Uterus (tissue), 2 donors: ENCODE measurements at regions not wholly inside any gene's neighbourhood (a gene's known extent, or its start where the extent isn't known, plus 50 kb on each side); places are given as distances from the start of the nearest gene placed in this dataset.

Experiments
- CTCF ChIP-seq, 4 experiments: fragments of 200-600 bp in 2 of 4; fragments of 450-650 bp in 2 of 4; sonication (generic) in 2 of 4; IDR thresholded peaks; one replicate each; pipeline ENCODE4 v1.5.1; 2016 to 2019; ENCODE audit warnings: antibody characterized with exemption in 4 of 4, mild to moderate bottlenecking in 2 of 4, moderate library complexity in 1 of 4
- POLR2A ChIP-seq, 2 donors: fragments of 450-650 bp; IDR thresholded peaks; one replicate each; pipeline ENCODE4 v1.6.1; 2016; ENCODE audit warnings: antibody characterized with exemption in 2 of 2, mild to moderate bottlenecking in 1 of 2, moderate library complexity in 1 of 2

GRCh38 chr4:181710143-181710542 is 533.1 kb upstream of the TENM3 start:
- TF ChIP-seq CTCF (IDR thresholded peaks at IDR 0.05) (no peak), POLR2A (IDR thresholded peaks at IDR 0.05) (no peak)
